ENCODE measurements at regions not wholly inside any gene's neighbourhood (a gene's known extent, or its start where the extent isn't known, plus 50 kb on each side); places are given as distances from the start of the nearest gene placed in this dataset.
"Not testable (repeated sequence)": the region's sequence is repeated elsewhere in the genome, so short reads cannot be mapped to it uniquely, and the experiment has no call there.

GRCh38 chr3:153910387-153910786 is 210.8 kb upstream of the ARHGEF26 start:
- no peak overlapping the region for H3K4me2 ChIP-seq
- no peaks in the 10 kb centered on the region for H4K20me1 ChIP-seq
- H3K9ac ChIP-seq = no peak overlapping the region
- no peak overlapping the region for H3K27ac ChIP-seq
- no peaks in the 10 kb centered on the region for H3K4me1 ChIP-seq
- H3K27me3 ChIP-seq = no peaks in the 10 kb centered on the region
- no peaks in the 10 kb centered on the region for H3K36me3 ChIP-seq
- H3K4me3 ChIP-seq = no peak overlapping the region
- H3K9me3 ChIP-seq (replicated peaks in 1 of 11) = no peaks in the 10 kb centered on the region; a peak in 1 of 22 replicates
- no peak for TF ChIP-seq Cebpa-rat (IDR thresholded peaks at IDR 0.05)

- H3K27ac ChIP-seq = no peak overlapping the region
- no peaks in the 10 kb centered on the region for H4K20me1 ChIP-seq
- H3K4me3 ChIP-seq = no peak overlapping the region
- no peaks in the 10 kb centered on the region for H3K36me3 ChIP-seq
- H3K9me3 ChIP-seq (replicated peaks in 1 of 11) = no peaks in the 10 kb centered on the region; a peak in 1 of 22 replicates
- TF ChIP-seq Cebpa-rat (IDR thresholded peaks at IDR 0.05) = no peak
- H3K4me2 ChIP-seq = no peak overlapping the region
- no peaks in the 10 kb centered on the region for H3K4me1 ChIP-seq
- H3K9ac ChIP-seq = no peak overlapping the region
- H3K27me3 ChIP-seq = no peaks in the 10 kb centered on the region
These were observed 210.1 kb upstream of the ARHGEF26 start for GRCh38 chr3:153911116-153911515.

GRCh38 chr3:153919773-153920172 is 201.4 kb upstream of the ARHGEF26 start:
- no peaks in the 10 kb centered on the region for H4K20me1 ChIP-seq
- no peaks in the 10 kb centered on the region for H3K36me3 ChIP-seq
- no peaks in the 10 kb centered on the region for H3K4me1 ChIP-seq
- H3K9me3 ChIP-seq (replicated peaks in 1 of 11) = peaks cover 0 to 15% (median 6%) of the 10 kb centered on the region in 11 experiments; a peak in 5 of 22 replicates
- no peak for TF ChIP-seq Cebpa-rat (IDR thresholded peaks at IDR 0.05)
- H3K4me2 ChIP-seq = no peak overlapping the region
- no peak overlapping the region for H3K27ac ChIP-seq
- H3K9ac ChIP-seq = no peak overlapping the region
- H3K27me3 ChIP-seq = no peaks in the 10 kb centered on the region
- no peak overlapping the region for H3K4me3 ChIP-seq

- no peaks in the 10 kb centered on the region for H3K36me3 ChIP-seq
- H3K9ac ChIP-seq = no peak overlapping the region
- no peaks in the 10 kb centered on the region for H3K4me1 ChIP-seq
- TF ChIP-seq Cebpa-rat (IDR thresholded peaks at IDR 0.05) = no peak
- H3K4me3 ChIP-seq = no peak overlapping the region
- H3K9me3 ChIP-seq (replicated peaks in 1 of 11) = peaks cover 0 to 15% (median 6%) of the 10 kb centered on the region in 11 experiments; a peak in 5 of 22 replicates
- H3K4me2 ChIP-seq = no peak overlapping the region
- no peaks in the 10 kb centered on the region for H3K27me3 ChIP-seq
- H3K27ac ChIP-seq = no peak overlapping the region
- H4K20me1 ChIP-seq = no peaks in the 10 kb centered on the region
These were observed 199.4 kb upstream of the ARHGEF26 start for GRCh38 chr3:153921826-153922225.

- no peak for TF ChIP-seq Cebpa-rat (IDR thresholded peaks at IDR 0.05)
- no peak overlapping the region for H3K9ac ChIP-seq
- no peak overlapping the region for H3K4me2 ChIP-seq
- no peak overlapping the region for H3K4me3 ChIP-seq
- H3K27me3 ChIP-seq = no peaks in the 10 kb centered on the region
- no peaks in the 10 kb centered on the region for H3K36me3 ChIP-seq
- no peak overlapping the region for H3K27ac ChIP-seq
- no peaks in the 10 kb centered on the region for H3K4me1 ChIP-seq
- H3K9me3 ChIP-seq (replicated peaks in 1 of 11) = peaks cover 0 to 10% (median 6%) of the 10 kb centered on the region in 11 experiments; a peak in 5 of 22 replicates
- no peaks in the 10 kb centered on the region for H4K20me1 ChIP-seq
These were observed 195.2 kb upstream of the ARHGEF26 start for GRCh38 chr3:153925841-153926514.

GRCh38 chr3:153927107-153927506 is 194.1 kb upstream of the ARHGEF26 start:
- no peak for TF ChIP-seq Cebpa-rat (IDR thresholded peaks at IDR 0.05)
- Histone ChIP-seq H3K9me3 (replicated peaks in 1 of 11) (peaks cover 0 to 10% (median 6%) of the 10 kb centered on the region in 11 experiments; a peak in 5 of 22 replicates), H3K4me2 (no peak overlapping the region), H4K20me1 (no peaks in the 10 kb centered on the region), H3K4me1 (no peaks in the 10 kb centered on the region), H3K4me3 (no peak overlapping the region), H3K27ac (no peak overlapping the region), H3K9ac (no peak overlapping the region), H3K27me3 (no peaks in the 10 kb centered on the region), H3K36me3 (no peaks in the 10 kb centered on the region)

GRCh38 chr3:153928851-153929250 is 192.3 kb upstream of the ARHGEF26 start:
- H3K4me1 ChIP-seq = no peaks in the 10 kb centered on the region
- H3K27me3 ChIP-seq = no peaks in the 10 kb centered on the region
- H3K4me2 ChIP-seq = no peak overlapping the region
- no peaks in the 10 kb centered on the region for H4K20me1 ChIP-seq
- peaks cover 0 to 6% (median 3%) of the 10 kb centered on the region in 11 experiments; a peak in 5 of 22 replicates for H3K9me3 ChIP-seq (replicated peaks in 1 of 11)
- no peak overlapping the region for H3K4me3 ChIP-seq
- H3K36me3 ChIP-seq = no peaks in the 10 kb centered on the region
- TF ChIP-seq Cebpa-rat (IDR thresholded peaks at IDR 0.05) = no peak
- H3K9ac ChIP-seq = no peak overlapping the region
- H3K27ac ChIP-seq = no peak overlapping the region

GRCh38 chr3:153933481-153933880 is 187.7 kb upstream of the ARHGEF26 start:
- not testable (repeated sequence) for H3K27ac ChIP-seq; H4K20me1 ChIP-seq; H3K4me1 ChIP-seq; H3K27me3 ChIP-seq; H3K9me3 ChIP-seq (replicated peaks in 1 of 11); H3K4me2 ChIP-seq; H3K9ac ChIP-seq; H3K4me3 ChIP-seq; H3K36me3 ChIP-seq

GRCh38 chr3:153944084-153944483 is 177.1 kb upstream of the ARHGEF26 start:
- no peak overlapping the region for H3K27ac ChIP-seq
- TF ChIP-seq Cebpa-rat (IDR thresholded peaks at IDR 0.05) = no peak
- H4K20me1 ChIP-seq = no peaks in the 10 kb centered on the region
- H3K27me3 ChIP-seq = no peaks in the 10 kb centered on the region
- H3K4me3 ChIP-seq = no peak overlapping the region
- H3K4me2 ChIP-seq = no peak overlapping the region
- H3K9ac ChIP-seq = no peak overlapping the region
- H3K36me3 ChIP-seq = no peaks in the 10 kb centered on the region
- H3K4me1 ChIP-seq = no peaks in the 10 kb centered on the region
- peaks cover 0 to 17% (median 5%) of the 10 kb centered on the region in 11 experiments; a peak in 11 of 22 replicates for H3K9me3 ChIP-seq (replicated peaks in 1 of 11)

GRCh38 chr3:153951276-153951675 is 169.9 kb upstream of the ARHGEF26 start:
- TF ChIP-seq Cebpa-rat (IDR thresholded peaks at IDR 0.05) = no peak
- H3K9ac ChIP-seq = no peak overlapping the region
- H3K4me1 ChIP-seq = no peaks in the 10 kb centered on the region
- no peak overlapping the region for H3K4me3 ChIP-seq
- H3K27me3 ChIP-seq = no peaks in the 10 kb centered on the region
- H4K20me1 ChIP-seq = no peaks in the 10 kb centered on the region
- H3K9me3 ChIP-seq (replicated peaks in 1 of 11) = peaks cover 0 to 12% (median 1%) of the 10 kb centered on the region in 11 experiments; a peak in 10 of 22 replicates
- no peak overlapping the region for H3K27ac ChIP-seq
- H3K36me3 ChIP-seq = no peaks in the 10 kb centered on the region
- no peak overlapping the region for H3K4me2 ChIP-seq

All from BLaER1 treated with 17β-estradiol and CSF1 and Interleukin-3, amounts not matched to agents 10 nM and 100 nM (cell line).